NCI-H524 (cell line): ENCODE measurements at regions not wholly inside any gene's neighbourhood (a gene's known extent, or its start where the extent isn't known, plus 50 kb on each side); places are given as distances from the start of the nearest gene placed in this dataset.
"Not testable (repeated sequence)": the region's sequence is repeated elsewhere in the genome, so short reads cannot be mapped to it uniquely, and the experiment has no call there.

ENCODE experiments used
- DNase-seq, 2 experiments: peaks; one replicate each; lab custom pipeline; 2025; lab: John Stamatoyannopoulos, UW

GRCh38 chrX:85808217-85808616 lies 239.1 kb downstream of the CHM start:
- no peak for DNase-seq

GRCh38 chrX:85772391-85772790 lies 275.0 kb downstream of the CHM start:
- DNase-seq: not testable (repeated sequence)

- DNase-seq: no peak
Measured at GRCh38 chrX:85765651-85766050, 281.7 kb downstream of the CHM start.

- DNase-seq: peak in 1 of 2 experiments; percentile 10
Measured at GRCh38 chrX:85723025-85723424, 324.3 kb downstream of the CHM start.

GRCh38 chrX:85703233-85703632 lies 323.8 kb upstream of the POF1B start:
- DNase-seq: not testable (repeated sequence)

- DNase-seq: peak; percentile 39 to 55
Measured at GRCh38 chrX:85698921-85699320, 319.5 kb upstream of the POF1B start.

- DNase-seq: peak in 1 of 2 experiments; percentile 2
Measured at GRCh38 chrX:85685843-85686242, 306.4 kb upstream of the POF1B start.

- DNase-seq: no peak
Measured at GRCh38 chrX:85666471-85666870, 287.0 kb upstream of the POF1B start.

- not testable (repeated sequence) for DNase-seq
Measured at GRCh38 chrX:85663970-85664369, 284.5 kb upstream of the POF1B start.

GRCh38 chrX:85630901-85631300 lies 251.4 kb upstream of the POF1B start:
- DNase-seq: no peak

- peak in 1 of 2 experiments; percentile 50 for DNase-seq
Measured at GRCh38 chrX:85627363-85627762, 247.9 kb upstream of the POF1B start.

GRCh38 chrX:85622635-85623034 lies 243.2 kb upstream of the POF1B start:
- DNase-seq: no peak

GRCh38 chrX:85620466-85620865 lies 241.0 kb upstream of the POF1B start:
- peak in 1 of 2 experiments; percentile 26 for DNase-seq

GRCh38 chrX:85619962-85620361 lies 240.5 kb upstream of the POF1B start:
- DNase-seq: no peak

GRCh38 chrX:85611926-85612325 lies 232.5 kb upstream of the POF1B start:
- DNase-seq: peak in 1 of 2 experiments; percentile 48

GRCh38 chrX:85592980-85593379 lies 213.5 kb upstream of the POF1B start:
- no peak for DNase-seq

- peak in 1 of 2 experiments; percentile 20 for DNase-seq
Measured at GRCh38 chrX:85591536-85591935, 212.1 kb upstream of the POF1B start.

GRCh38 chrX:85590638-85591037 lies 211.2 kb upstream of the POF1B start:
- no peak for DNase-seq

- no peak for DNase-seq
Measured at GRCh38 chrX:85573801-85574200, 194.3 kb upstream of the POF1B start.

GRCh38 chrX:85570496-85570895 lies 191.0 kb upstream of the POF1B start:
- peak in 1 of 2 experiments; percentile 5 for DNase-seq

- peak; percentile 13 to 73 for DNase-seq
Measured at GRCh38 chrX:85569686-85570085, 190.2 kb upstream of the POF1B start.

GRCh38 chrX:85569096-85569495 lies 189.6 kb upstream of the POF1B start:
- DNase-seq: peak in 1 of 2 experiments; percentile 3

GRCh38 chrX:85561231-85561630 lies 181.8 kb upstream of the POF1B start:
- peak; percentile 12 to 66 for DNase-seq

- no peak for DNase-seq
Measured at GRCh38 chrX:85544609-85545008, 165.1 kb upstream of the POF1B start.

- DNase-seq: no peak
Measured at GRCh38 chrX:85543866-85544265, 164.4 kb upstream of the POF1B start.
